Tibial nerve (tissue), 3 donors: ENCODE measurements at regions not wholly inside any gene's neighbourhood (a gene's known extent, or its start where the extent isn't known, plus 50 kb on each side); places are given as distances from the start of the nearest gene placed in this dataset.

Experiments used
- POLR2A ChIP-seq, 2 donors: fragments of 450-650 bp; IDR thresholded peaks; one replicate each; pipeline ENCODE4 v1.6.1; 2017; ENCODE audit warnings: antibody characterized with exemption in 2 of 2, mild to moderate bottlenecking in 2 of 2, moderate library complexity in 2 of 2
- TF ChIP-seq, protein P1 (sequence below), 5 experiments: fragments of 200-600 bp in 3 of 5; fragments of 450-650 bp in 2 of 5; sonication (generic) in 3 of 5; IDR thresholded peaks; one replicate each; pipeline ENCODE4 v1.5.1; 2016 to 2019; ENCODE audit warnings: antibody characterized with exemption in 5 of 5, mild to moderate bottlenecking in 3 of 5, moderate library complexity in 2 of 5

DNA sequence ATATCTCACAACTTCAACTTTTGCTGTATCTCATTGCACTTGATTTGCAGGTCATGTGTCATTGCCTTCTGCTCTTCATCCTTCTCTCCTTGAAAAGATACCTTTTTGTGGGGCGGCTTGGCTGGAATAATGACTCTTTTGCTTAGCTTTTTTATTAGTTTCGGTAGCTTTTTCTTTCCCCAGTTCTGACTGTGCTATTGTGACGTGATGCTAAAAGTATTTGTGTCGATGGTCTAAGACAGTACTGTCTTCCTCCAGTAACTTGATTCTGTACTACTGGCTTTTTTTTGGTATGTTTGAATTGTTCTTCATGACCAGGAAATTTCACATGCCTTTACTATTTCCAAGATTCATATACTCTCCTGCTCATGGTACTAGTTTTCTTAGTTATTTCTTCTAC is 63.1 kb downstream of the SLITRK1 start:
- TF ChIP-seq, protein P1, sequence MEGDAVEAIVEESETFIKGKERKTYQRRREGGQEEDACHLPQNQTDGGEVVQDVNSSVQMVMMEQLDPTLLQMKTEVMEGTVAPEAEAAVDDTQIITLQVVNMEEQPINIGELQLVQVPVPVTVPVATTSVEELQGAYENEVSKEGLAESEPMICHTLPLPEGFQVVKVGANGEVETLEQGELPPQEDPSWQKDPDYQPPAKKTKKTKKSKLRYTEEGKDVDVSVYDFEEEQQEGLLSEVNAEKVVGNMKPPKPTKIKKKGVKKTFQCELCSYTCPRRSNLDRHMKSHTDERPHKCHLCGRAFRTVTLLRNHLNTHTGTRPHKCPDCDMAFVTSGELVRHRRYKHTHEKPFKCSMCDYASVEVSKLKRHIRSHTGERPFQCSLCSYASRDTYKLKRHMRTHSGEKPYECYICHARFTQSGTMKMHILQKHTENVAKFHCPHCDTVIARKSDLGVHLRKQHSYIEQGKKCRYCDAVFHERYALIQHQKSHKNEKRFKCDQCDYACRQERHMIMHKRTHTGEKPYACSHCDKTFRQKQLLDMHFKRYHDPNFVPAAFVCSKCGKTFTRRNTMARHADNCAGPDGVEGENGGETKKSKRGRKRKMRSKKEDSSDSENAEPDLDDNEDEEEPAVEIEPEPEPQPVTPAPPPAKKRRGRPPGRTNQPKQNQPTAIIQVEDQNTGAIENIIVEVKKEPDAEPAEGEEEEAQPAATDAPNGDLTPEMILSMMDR (IDR thresholded peaks at IDR 0.05): no peak
- TF ChIP-seq POLR2A (IDR thresholded peaks at IDR 0.05): no peak
